ENCODE measurements at regions not wholly inside any gene's neighbourhood (a gene's known extent, or its start where the extent isn't known, plus 50 kb on each side); places are given as distances from the start of the nearest gene placed in this dataset.

DNA sequence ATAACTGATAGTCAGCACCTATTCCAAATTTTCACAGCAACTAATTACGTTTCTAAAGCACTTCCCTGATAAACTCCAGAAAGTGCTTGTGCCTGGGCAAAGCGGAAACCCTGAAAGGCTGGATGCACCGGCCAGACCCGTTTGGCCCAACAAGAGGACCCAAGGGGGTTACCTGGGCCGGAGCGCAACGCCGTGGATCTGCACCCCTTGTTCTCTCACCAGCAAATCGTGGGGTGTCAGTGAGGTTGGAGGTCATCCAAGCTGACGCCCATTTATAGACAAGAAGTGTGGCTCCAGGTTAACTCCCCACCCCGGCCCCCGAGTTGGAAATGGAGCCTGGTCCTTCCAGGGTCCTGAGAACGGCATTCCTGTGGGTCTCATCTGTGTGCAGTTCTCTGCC lies 167.0 kb upstream of the HDAC4 start:
- TF ChIP-seq GATA3 (IDR thresholded peaks at IDR 0.05; ENCODE audit: low read depth, low read length), result no peak
- TF ChIP-seq GATA2 (IDR thresholded peaks at IDR 0.05; ENCODE audit: low read depth, low read length), result no peak

Data from SH-SY5Y (cell line).